DOHH2 (cell line): ENCODE measurements at regions not wholly inside any gene's neighbourhood (a gene's known extent, or its start where the extent isn't known, plus 50 kb on each side); places are given as distances from the start of the nearest gene placed in this dataset.

Experiments used
- H3F3A ChIP-seq: fragments of 200-600 bp; sonication (generic), shearing (Covaris generic); 2 replicates; pipeline ENCODE4 v1.6.0; 2016; ENCODE audit warnings: antibody characterized with exemption, mild to moderate bottlenecking; ENCODE audit not compliant: control insufficient read depth, insufficient read depth
- H3K27ac ChIP-seq: fragments of 200-600 bp; sonication (generic); 2 replicates; pipeline ENCODE4 v1.5.1; 2014; ENCODE audit warnings: low read depth, mild to moderate bottlenecking, low read length, moderate library complexity
- H3K27me3 ChIP-seq: fragments of 200-600 bp; sonication (generic); 2 replicates; pipeline ENCODE4 v1.6.1; 2014; ENCODE audit warnings: mild to moderate bottlenecking, low read length, mixed read lengths; ENCODE audit not compliant: control insufficient read depth
- H3K36me3 ChIP-seq: fragments of 200-600 bp; sonication (generic); 2 replicates; pipeline ENCODE4 v1.6.1; 2014; ENCODE audit warnings: mild to moderate bottlenecking, low read length, moderate library complexity, mixed read lengths; ENCODE audit not compliant: control insufficient read depth
- H3K4me1 ChIP-seq: fragments of 200-600 bp; sonication (generic); 2 replicates; pipeline ENCODE4 v1.6.1; 2014; ENCODE audit warnings: mild to moderate bottlenecking, low read length, mixed read lengths; ENCODE audit not compliant: control insufficient read depth
- H3K4me2 ChIP-seq: fragments of 200-600 bp; sonication (generic); 2 replicates; pipeline ENCODE4 v1.6.0; 2014; ENCODE audit warnings: mild to moderate bottlenecking, low read length, moderate library complexity
- H3K4me3 ChIP-seq: fragments of 200-600 bp; sonication (generic); 2 replicates; pipeline ENCODE4 v1.5.1; 2014; ENCODE audit warnings: mild to moderate bottlenecking, low read length, mixed read lengths
- H3K79me2 ChIP-seq: fragments of 200-600 bp; sonication (generic); 2 replicates; pipeline ENCODE4 v1.6.1; 2014; ENCODE audit warnings: mild to moderate bottlenecking, low read length, mixed read lengths; ENCODE audit not compliant: control insufficient read depth
- H3K9me2 ChIP-seq: fragments of 200-600 bp; sonication (generic); replicated peaks from 2 replicates; pipeline ENCODE4 v1.6.1; 2014; ENCODE audit warnings: mild to moderate bottlenecking, low read length, mixed read lengths; ENCODE audit not compliant: control insufficient read depth
- H3K9me3 ChIP-seq: fragments of 200-600 bp; sonication (generic); 2 replicates; pipeline ENCODE4 v1.6.1; 2014; ENCODE audit warnings: antibody characterized with exemption, low read length, mixed read lengths; ENCODE audit not compliant: control insufficient read depth, insufficient read depth
- H4K20me1 ChIP-seq: fragments of 200-600 bp; sonication (generic); 2 replicates; pipeline ENCODE4 v1.6.0; 2014; ENCODE audit warnings: low read depth, mild to moderate bottlenecking, antibody characterized with exemption, low read length, moderate library complexity; ENCODE audit not compliant: control insufficient read depth, insufficient read depth
- CTCF ChIP-seq: fragments of 200-600 bp; sonication (generic); IDR thresholded peaks from one replicate; pipeline ENCODE4 v1.5.1; 2014; ENCODE audit warnings: antibody characterized with exemption, mild to moderate bottlenecking, low read depth, low read length; ENCODE audit not compliant: poor library complexity, severe bottlenecking
- EZH2phosphoT487 ChIP-seq: fragments of 200-600 bp; sonication (generic); IDR thresholded peaks from 2 replicates; pipeline ENCODE4 v1.6.1; 2017; ENCODE audit warnings: borderline replicate concordance, mild to moderate bottlenecking, antibody characterized with exemption, low read length, moderate library complexity, mixed read lengths

- H3K79me2 ChIP-seq = no peaks in the 10 kb centered on the region
- no peaks in the 10 kb centered on the region for H4K20me1 ChIP-seq
- H3K4me3 ChIP-seq = no peak overlapping the region
- TF ChIP-seq EZH2phosphoT487 = no peak
- no peak for TF ChIP-seq CTCF
- no peaks in the 10 kb centered on the region for H3K9me2 ChIP-seq
- no peaks in the 10 kb centered on the region for H3F3A ChIP-seq
- H3K4me2 ChIP-seq = no peak overlapping the region
- no peak overlapping the region for H3K27ac ChIP-seq
- H3K9me3 ChIP-seq = no peaks in the 10 kb centered on the region
- H3K4me1 ChIP-seq = no peaks in the 10 kb centered on the region
- H3K36me3 ChIP-seq = no peaks in the 10 kb centered on the region
- no peaks in the 10 kb centered on the region for H3K27me3 ChIP-seq
Measured at GRCh38 chr5:97979740-97980139, 793.7 kb upstream of the RGMB start.

- no peak overlapping the region for H3K27ac ChIP-seq
- H3K27me3 ChIP-seq = no peaks in the 10 kb centered on the region
- no peak overlapping the region for H3K4me3 ChIP-seq
- no peaks in the 10 kb centered on the region for H3K9me2 ChIP-seq
- H3K79me2 ChIP-seq = no peaks in the 10 kb centered on the region
- no peaks in the 10 kb centered on the region for H3F3A ChIP-seq
- H3K4me1 ChIP-seq = no peaks in the 10 kb centered on the region
- no peaks in the 10 kb centered on the region for H3K36me3 ChIP-seq
- no peak overlapping the region for H3K4me2 ChIP-seq
- no peak for TF ChIP-seq EZH2phosphoT487
- TF ChIP-seq CTCF = no peak
- no peaks in the 10 kb centered on the region for H3K9me3 ChIP-seq
- no peaks in the 10 kb centered on the region for H4K20me1 ChIP-seq
Measured at GRCh38 chr5:97980291-97980690, 793.2 kb upstream of the RGMB start.

- Histone ChIP-seq H3K27me3 (no peaks in the 10 kb centered on the region), H3K79me2 (no peaks in the 10 kb centered on the region), H3K9me2 (no peaks in the 10 kb centered on the region), H3K27ac (no peak overlapping the region), H3K4me3 (no peak overlapping the region), H3K4me2 (no peak overlapping the region), H4K20me1 (no peaks in the 10 kb centered on the region), H3K36me3 (no peaks in the 10 kb centered on the region), H3K4me1 (no peaks in the 10 kb centered on the region), H3F3A (no peaks in the 10 kb centered on the region), H3K9me3 (no peaks in the 10 kb centered on the region)
- TF ChIP-seq EZH2phosphoT487 = no peak
Measured at GRCh38 chr5:97986069-97986468, 787.4 kb upstream of the RGMB start.

GRCh38 chr5:97991236-97991635 is 782.2 kb upstream of the RGMB start:
- no peaks in the 10 kb centered on the region for H4K20me1 ChIP-seq
- no peak overlapping the region for H3K4me2 ChIP-seq
- H3K9me2 ChIP-seq = no peaks in the 10 kb centered on the region
- no peaks in the 10 kb centered on the region for H3K9me3 ChIP-seq
- no peaks in the 10 kb centered on the region for H3K27me3 ChIP-seq
- H3F3A ChIP-seq = no peaks in the 10 kb centered on the region
- H3K4me1 ChIP-seq = no peaks in the 10 kb centered on the region
- H3K4me3 ChIP-seq = no peak overlapping the region
- H3K27ac ChIP-seq = no peak overlapping the region
- H3K36me3 ChIP-seq = no peaks in the 10 kb centered on the region
- TF ChIP-seq CTCF (no peak), EZH2phosphoT487 (no peak)
- no peaks in the 10 kb centered on the region for H3K79me2 ChIP-seq
